PC-3 (cell line): ENCODE measurements at regions not wholly inside any gene's neighbourhood (a gene's known extent, or its start where the extent isn't known, plus 50 kb on each side); places are given as distances from the start of the nearest gene placed in this dataset.

Experiments
- ATAC-seq: fragments of 200-7000 bp; cut with Tn5 transposase; 2 replicates; pipeline ENCODE4 v1.9.1; 2020; ENCODE audit warnings: mild to moderate bottlenecking, moderate library complexity
- BruUV-seq: library from RNA; stranded (reverse); fragments of 400-500 nt; replicated peaks from 2 replicates; lab custom pipeline; 2021; lab: Mats Ljungman, UMichigan
- CTCF ChIA-PET: fragments of 300-600 bp; sonication (Branson Sonifier 250); formaldehyde crosslinking; loops from one replicate; lab custom pipeline; 2022; ENCODE audit warnings: antibody characterized with exemption; lab: Charles Lee
- POLR2A ChIA-PET: fragments of 300-600 bp; sonication (Branson Sonifier 250); formaldehyde crosslinking; loops from one replicate; lab custom pipeline; 2022; ENCODE audit warnings: antibody characterized with exemption; ENCODE audit not compliant: unreplicated experiment; lab: Charles Lee
- DNase-seq: peaks from one replicate; pipeline ENCODE4 v3.0.0-alpha.2; 2015
- H2AFZ ChIP-seq: fragments of 300-600 bp; sonication (generic); 2 replicates; pipeline ENCODE4 v1.6.0; 2016; ENCODE audit warnings: antibody characterized with exemption, low read length
- H3F3A ChIP-seq: fragments of 300-600 bp; sonication (generic); one replicate; pipeline ENCODE4 v1.6.0; 2017; ENCODE audit warnings: antibody characterized with exemption, low read length, control low read depth, mild to moderate bottlenecking; ENCODE audit not compliant: unreplicated experiment
- H3K27ac ChIP-seq: fragments of 300-600 bp; sonication (generic); 2 replicates; pipeline ENCODE4 v1.5.1; 2016; ENCODE audit warnings: mild to moderate bottlenecking, low read length
- H3K27me3 ChIP-seq: fragments of 300-600 bp; sonication (generic); 2 replicates; pipeline ENCODE4 v1.6.1; 2016; ENCODE audit warnings: low read length, mixed read lengths
- H3K36me3 ChIP-seq: fragments of 300-600 bp; sonication (generic); 2 replicates; pipeline ENCODE4 v1.6.1; 2016; ENCODE audit warnings: low read depth, mixed run types, low read length, mixed read lengths
- H3K4me1 ChIP-seq: fragments of 300-600 bp; sonication (generic); 2 replicates; pipeline ENCODE4 v1.5.1; 2016; ENCODE audit warnings: low read length; ENCODE audit not compliant: insufficient read depth
- H3K4me2 ChIP-seq: fragments of 300-600 bp; sonication (generic); 2 replicates; pipeline ENCODE4 v1.6.0; 2016; ENCODE audit warnings: low read length
- H3K4me3 ChIP-seq: fragments of 300-600 bp; sonication (generic); 2 replicates; pipeline ENCODE4 v1.5.1; 2016; ENCODE audit warnings: mild to moderate bottlenecking, low read length, mixed read lengths
- H3K79me2 ChIP-seq: fragments of 300-600 bp; sonication (generic); 2 replicates; pipeline ENCODE4 v1.6.1; 2017; ENCODE audit warnings: low read length, mixed read lengths
- H3K9ac ChIP-seq: fragments of 300-600 bp; sonication (generic); 2 replicates; pipeline ENCODE4 v1.6.0; 2016; ENCODE audit warnings: mild to moderate bottlenecking, low read length
- H3K9me2 ChIP-seq: fragments of 300-600 bp; sonication (generic); replicated peaks from 2 replicates; pipeline ENCODE4 v1.6.1; 2016; ENCODE audit warnings: mixed run types, low read length, mixed read lengths
- H3K9me3 ChIP-seq: fragments of 300-600 bp; sonication (generic); 2 replicates; pipeline ENCODE4 v1.6.1; 2016; ENCODE audit warnings: low read length, mixed read lengths
- H4K20me1 ChIP-seq: fragments of 300-600 bp; sonication (generic); 2 replicates; pipeline ENCODE4 v1.6.1; 2016; ENCODE audit warnings: low read length, mixed read lengths
- EZH2 ChIP-seq: fragments of 300-600 bp; sonication (generic); IDR thresholded peaks from one replicate; pipeline ENCODE4 v1.6.1; 2017; ENCODE audit warnings: antibody characterized with exemption, mild to moderate bottlenecking, low read length; ENCODE audit not compliant: unreplicated experiment
- EZH2phosphoT487 ChIP-seq: fragments of 300-600 bp; sonication (generic); IDR thresholded peaks from 2 replicates; pipeline ENCODE4 v1.6.1; 2018; ENCODE audit warnings: mild to moderate bottlenecking, antibody characterized with exemption, low read length, borderline replicate concordance
- intact Hi-C: fragments of 100-400 bp; cut with micrococcal nuclease; formaldehyde crosslinking; loops from 2 replicates; pipeline ENCODE4 v1.9.0; 2023
- TF ChIP-seq, protein P1 (sequence below): fragments of 300-600 bp; sonication (generic); conservative IDR thresholded peaks from 2 replicates; pipeline ENCODE4 v1.5.1; 2017; ENCODE audit warnings: antibody characterized with exemption, low read depth, mild to moderate bottlenecking, low read length

DNA sequence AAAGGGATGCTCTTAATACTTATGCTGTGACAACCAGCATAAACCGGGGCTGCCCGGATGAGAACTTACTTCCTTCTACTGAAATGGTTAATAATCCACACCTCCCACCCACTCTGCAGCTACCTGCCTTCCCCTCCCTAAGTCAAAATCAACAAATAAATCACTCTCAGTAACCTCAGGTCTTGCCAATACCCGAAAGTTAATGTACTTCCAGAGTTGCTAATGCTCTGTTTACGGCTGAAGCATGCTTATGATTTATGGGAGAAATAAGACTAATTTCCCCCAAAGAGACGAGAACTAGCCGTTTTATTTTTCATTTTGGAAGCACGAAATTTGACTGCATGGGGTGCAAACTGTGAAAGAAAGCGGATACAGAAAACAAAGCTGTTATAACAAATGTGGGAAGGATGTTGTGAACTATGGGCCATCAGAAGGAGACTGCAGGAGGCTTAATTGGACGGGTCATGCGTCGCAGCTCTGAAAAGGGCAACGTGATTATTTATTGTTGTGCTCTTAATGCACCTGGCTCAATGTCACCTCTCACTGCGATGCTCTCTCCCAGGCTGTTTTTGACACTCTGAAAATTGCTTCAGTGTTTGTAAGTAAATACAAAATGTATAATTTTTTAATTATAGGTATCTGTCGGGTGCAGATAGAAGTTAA, 114.0 kb upstream of the SLC7A1 start:
- intact Hi-C loops: no loop called here
- H4K20me1 ChIP-seq: no peaks in the 10 kb centered on the region

DNA sequence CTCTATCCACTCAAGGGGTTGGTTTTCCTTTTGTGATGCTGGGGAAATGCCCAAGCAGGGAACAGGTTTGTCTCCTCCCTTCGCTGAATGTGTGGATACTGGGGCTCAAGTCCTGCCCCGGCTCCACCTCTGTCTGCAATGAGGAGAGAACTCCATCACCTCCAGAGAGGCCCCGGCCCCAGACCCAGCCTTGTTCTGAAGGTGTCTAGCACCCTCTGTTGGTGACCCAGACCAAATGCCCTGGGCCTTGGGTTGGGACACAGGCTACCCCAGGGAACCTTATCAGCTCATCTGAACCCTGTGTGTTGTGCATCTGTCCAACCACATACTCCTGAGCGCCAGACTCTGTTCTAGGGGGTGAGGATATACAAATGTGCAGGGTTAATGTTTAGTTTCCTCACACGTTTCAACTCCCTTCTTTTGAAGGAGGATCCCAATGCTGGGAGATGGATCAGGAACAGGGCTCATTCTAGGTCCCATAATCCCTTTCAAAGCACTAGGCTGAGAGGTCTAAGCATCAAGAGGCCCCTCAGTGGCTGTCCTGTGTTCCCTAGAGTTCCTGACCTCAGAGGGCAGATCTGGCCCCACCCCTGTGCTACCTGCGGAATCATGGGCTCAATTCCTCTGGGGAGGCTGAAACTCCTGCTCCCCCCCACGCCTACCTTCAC, 112.5 kb upstream of the SLC7A1 start:
- POLR2A ChIA-PET: no interaction called here
- no TSS peak for BruUV-seq
- intact Hi-C loops: no loop called here

More for the DNA sequence above, 114.0 kb upstream of the SLC7A1 start:
- H2AFZ ChIP-seq: no peak overlapping the region
- no peaks in the 10 kb centered on the region for H3K9me3 ChIP-seq
- no peaks in the 10 kb centered on the region for H3K9me2 ChIP-seq
- TF ChIP-seq, protein P1, sequence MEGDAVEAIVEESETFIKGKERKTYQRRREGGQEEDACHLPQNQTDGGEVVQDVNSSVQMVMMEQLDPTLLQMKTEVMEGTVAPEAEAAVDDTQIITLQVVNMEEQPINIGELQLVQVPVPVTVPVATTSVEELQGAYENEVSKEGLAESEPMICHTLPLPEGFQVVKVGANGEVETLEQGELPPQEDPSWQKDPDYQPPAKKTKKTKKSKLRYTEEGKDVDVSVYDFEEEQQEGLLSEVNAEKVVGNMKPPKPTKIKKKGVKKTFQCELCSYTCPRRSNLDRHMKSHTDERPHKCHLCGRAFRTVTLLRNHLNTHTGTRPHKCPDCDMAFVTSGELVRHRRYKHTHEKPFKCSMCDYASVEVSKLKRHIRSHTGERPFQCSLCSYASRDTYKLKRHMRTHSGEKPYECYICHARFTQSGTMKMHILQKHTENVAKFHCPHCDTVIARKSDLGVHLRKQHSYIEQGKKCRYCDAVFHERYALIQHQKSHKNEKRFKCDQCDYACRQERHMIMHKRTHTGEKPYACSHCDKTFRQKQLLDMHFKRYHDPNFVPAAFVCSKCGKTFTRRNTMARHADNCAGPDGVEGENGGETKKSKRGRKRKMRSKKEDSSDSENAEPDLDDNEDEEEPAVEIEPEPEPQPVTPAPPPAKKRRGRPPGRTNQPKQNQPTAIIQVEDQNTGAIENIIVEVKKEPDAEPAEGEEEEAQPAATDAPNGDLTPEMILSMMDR: no peak
- TF ChIP-seq EZH2phosphoT487: no peak; the same call in 1 of the 2 replicates
- ChIA-PET CTCF (no interaction called here), POLR2A (interaction anchor here (0.6 kb wide), 1 partner anchor 155 kb away, joined by 8 read pairs; no protein-coding TSS in a partner anchor)
- no peak for DNase-seq
- no peak overlapping the region for H3K27ac ChIP-seq
- H3K9ac ChIP-seq: no peak overlapping the region
- no peak overlapping the region for H3K4me2 ChIP-seq
- no peak overlapping the region for H3K4me3 ChIP-seq
- H3K27me3 ChIP-seq: peaks cover 50% of the 10 kb centered on the region
- BruUV-seq: no TSS peak
- H3K4me1 ChIP-seq: no peaks in the 10 kb centered on the region
- no peaks in the 10 kb centered on the region for H3K79me2 ChIP-seq
- no peak for ATAC-seq
- H3F3A ChIP-seq: no peaks in the 10 kb centered on the region
- no peaks in the 10 kb centered on the region for H3K36me3 ChIP-seq

DNA sequence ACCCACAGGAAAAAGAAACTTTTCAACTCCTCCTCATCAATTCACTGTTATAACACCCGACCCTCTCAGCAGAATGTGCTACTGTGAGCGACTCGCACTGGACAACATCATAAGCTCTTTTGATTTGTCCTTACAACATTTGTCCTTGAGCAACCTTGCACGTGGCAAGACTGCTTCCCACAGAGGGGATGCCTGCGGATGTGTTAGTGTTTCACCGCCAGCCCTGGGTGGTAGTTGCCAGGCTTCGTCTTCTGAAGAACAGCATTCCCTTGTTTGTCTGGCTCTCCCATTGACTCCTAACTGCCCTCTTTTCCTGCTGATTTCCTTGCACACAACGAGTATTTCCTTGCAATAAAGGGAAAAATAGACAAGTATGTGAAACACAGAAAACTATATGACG, 111.4 kb upstream of the SLC7A1 start:
- DNase-seq (no peak), ATAC-seq (no peak)
- Histone ChIP-seq H3K27ac (no peak overlapping the region), H2AFZ (no peak overlapping the region), H3K4me3 (no peak overlapping the region), H3K4me2 (no peak overlapping the region), H3K9ac (no peak overlapping the region), H3K36me3 (no peaks in the 10 kb centered on the region), H3K27me3 (peaks cover 52% of the 10 kb centered on the region), H3K9me2 (no peaks in the 10 kb centered on the region), H4K20me1 (no peaks in the 10 kb centered on the region), H3K4me1 (no peaks in the 10 kb centered on the region), H3K79me2 (no peaks in the 10 kb centered on the region), H3F3A (no peaks in the 10 kb centered on the region), H3K9me3 (no peaks in the 10 kb centered on the region)
- no TSS peak for BruUV-seq
- POLR2A ChIA-PET: no interaction called here
- intact Hi-C loops: no loop called here
- CTCF ChIA-PET: no interaction called here
- TF ChIP-seq EZH2 (no peak), EZH2phosphoT487 (no peak)
- TF ChIP-seq, protein P1: no peak

More for the DNA sequence above, 112.5 kb upstream of the SLC7A1 start:
- no peaks in the 10 kb centered on the region for H3K9me2 ChIP-seq
- no peaks in the 10 kb centered on the region for H3K79me2 ChIP-seq
- TF ChIP-seq, protein P1: peak; percentile 67
- no peak for TF ChIP-seq EZH2phosphoT487
- H4K20me1 ChIP-seq: no peaks in the 10 kb centered on the region
- peaks cover 60% of the 10 kb centered on the region for H3K27me3 ChIP-seq
- DNase-seq (peak; percentile 49), ATAC-seq (peak; percentile 60)
- H2AFZ ChIP-seq: no peak overlapping the region
- H3K9ac ChIP-seq: no peak overlapping the region
- no peaks in the 10 kb centered on the region for H3K9me3 ChIP-seq
- no peaks in the 10 kb centered on the region for H3K4me1 ChIP-seq
- H3K27ac ChIP-seq: no peak overlapping the region
- no peak overlapping the region for H3K4me3 ChIP-seq
- no peaks in the 10 kb centered on the region for H3F3A ChIP-seq
- CTCF ChIA-PET: no interaction called here
- no peaks in the 10 kb centered on the region for H3K36me3 ChIP-seq
- H3K4me2 ChIP-seq: no peak overlapping the region
